Activated naive CD4-positive, alpha-beta T cell treated with Interleukin-2 at 50 U/mL for 16 hours (primary cell): ENCODE measurements at regions not wholly inside any gene's neighbourhood (a gene's known extent, or its start where the extent isn't known, plus 50 kb on each side); places are given as distances from the start of the nearest gene placed in this dataset.
"Not testable (repeated sequence)": the region's sequence is repeated elsewhere in the genome, so short reads cannot be mapped to it uniquely, and the experiment has no call there.

Experiments
- DNase-seq: peaks from one replicate; pipeline ENCODE4 v3.0.0-alpha.2; 2020

DNA sequence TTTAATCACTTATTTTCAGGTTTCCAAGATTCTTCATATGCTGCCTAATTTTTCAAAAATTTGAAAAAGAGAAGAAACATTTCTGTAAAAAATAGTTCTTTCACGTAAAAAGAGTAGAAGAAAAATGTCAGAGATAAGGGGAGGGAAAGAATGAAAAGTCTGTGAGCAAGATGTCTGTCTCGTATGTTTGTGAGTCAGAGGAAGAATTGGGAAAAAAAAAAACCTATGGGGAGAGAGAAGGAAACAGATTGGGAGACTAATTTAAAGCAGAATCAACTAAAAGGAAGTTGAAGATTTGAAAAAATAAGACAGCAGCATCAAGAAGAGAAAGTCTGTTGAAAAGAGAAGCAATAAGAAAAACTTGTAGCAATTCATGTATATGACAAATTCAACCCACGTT is 456.3 kb downstream of the HINT1 start:
- DNase-seq = no peak

DNA sequence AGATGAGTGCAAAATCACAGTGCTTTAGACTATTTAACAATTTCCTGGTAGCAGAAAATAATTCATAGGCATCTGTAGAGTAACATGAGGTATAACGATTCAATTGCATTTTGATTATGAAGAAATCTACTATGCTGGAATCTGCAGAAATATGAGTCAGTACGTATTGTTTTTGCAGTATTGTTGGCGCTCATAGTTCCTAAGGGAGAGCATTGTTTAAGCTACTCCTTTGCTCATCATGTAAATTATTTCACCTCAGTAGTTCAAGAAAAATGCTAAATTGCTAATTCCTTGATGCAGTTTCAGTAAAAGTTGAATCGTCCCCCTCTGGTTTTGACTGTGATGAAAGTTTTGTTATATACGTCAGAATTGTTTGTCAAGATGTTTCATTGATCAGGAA is 458.4 kb downstream of the HINT1 start:
- no peak for DNase-seq

GRCh38 chr5:130705368-130705767 is 459.7 kb downstream of the HINT1 start:
- no peak for DNase-seq

DNA sequence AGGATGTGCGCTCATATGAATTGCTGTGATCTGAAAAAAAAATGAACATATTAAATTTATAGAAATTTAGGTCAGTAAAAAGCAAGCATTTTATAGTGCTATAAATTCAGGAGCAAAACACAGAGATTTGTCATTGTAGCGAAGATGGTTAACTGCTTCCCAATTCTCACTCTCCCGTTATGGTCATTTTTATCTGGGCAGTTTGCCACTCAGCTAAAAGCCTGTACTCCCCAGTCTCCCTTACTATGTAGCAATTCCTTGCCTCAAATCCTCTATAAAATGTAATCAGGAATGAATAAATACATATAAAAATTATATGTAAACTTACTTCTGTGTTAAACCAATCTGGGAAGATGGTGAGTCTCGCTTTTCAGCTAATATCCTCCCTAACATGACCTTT is 471.5 kb downstream of the HINT1 start:
- no peak for DNase-seq

GRCh38 chr5:130692770-130693169 is 472.3 kb downstream of the HINT1 start:
- DNase-seq = no peak

GRCh38 chr5:130689831-130690230 is 475.2 kb downstream of the HINT1 start:
- DNase-seq = no peak

DNA sequence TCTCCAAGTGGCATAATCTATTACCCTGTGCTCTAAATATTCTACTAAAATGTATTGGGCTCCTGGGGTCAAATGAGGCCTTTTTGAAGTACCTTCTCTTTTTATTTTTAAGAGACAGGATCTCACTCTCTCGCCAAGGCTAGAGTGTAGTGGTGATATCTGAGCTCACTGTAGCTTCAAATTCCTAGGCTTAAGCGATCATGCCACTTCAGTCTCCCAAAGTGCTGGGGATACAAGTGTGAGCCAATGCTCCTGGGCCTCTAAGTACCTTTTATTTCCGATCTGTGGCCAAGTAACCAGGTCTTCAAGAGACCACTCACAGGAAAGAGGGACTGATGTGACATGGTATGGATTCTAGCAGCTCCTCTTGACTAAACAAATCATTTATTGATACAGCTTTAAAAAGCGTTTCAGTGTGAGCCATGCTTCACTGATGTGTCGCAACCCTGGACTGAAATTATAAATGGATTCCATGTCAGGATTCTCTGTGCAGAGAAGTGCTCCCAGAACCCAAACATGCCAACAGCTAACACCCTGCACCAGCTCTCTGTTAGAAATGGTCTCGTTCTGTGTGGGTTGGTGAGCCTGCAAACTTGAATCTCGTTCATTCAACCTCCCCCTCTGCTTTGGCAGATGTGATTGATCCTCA is 477.8 kb downstream of the HINT1 start:
- DNase-seq = no peak

- DNase-seq = no peak
Measured at GRCh38 chr5:130678637-130679036, 486.4 kb downstream of the HINT1 start.

GRCh38 chr5:130666462-130666861 is 498.6 kb downstream of the HINT1 start:
- DNase-seq = no peak

- DNase-seq = no peak
Measured at GRCh38 chr5:130652176-130652575, 512.9 kb downstream of the HINT1 start.

DNA sequence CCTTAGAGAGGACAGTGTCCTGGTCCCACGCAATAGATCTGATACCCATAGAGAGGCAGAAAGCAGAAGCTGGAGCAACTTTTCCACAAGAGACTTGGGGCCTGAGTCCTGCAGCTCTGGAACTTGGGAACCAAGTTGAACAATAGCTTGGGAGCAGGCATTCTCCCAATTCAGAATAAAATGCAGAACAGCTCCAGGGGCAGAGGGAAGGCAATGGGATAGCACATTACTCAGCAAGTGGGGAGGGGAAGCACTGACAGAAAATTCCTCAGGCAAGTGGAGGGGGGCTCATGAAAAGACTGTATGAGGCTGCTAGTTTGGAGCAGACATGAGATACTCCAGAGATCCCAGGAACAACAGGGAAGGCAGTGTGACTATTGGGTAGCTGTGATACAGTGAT is 513.6 kb downstream of the HINT1 start:
- DNase-seq = no peak

- DNase-seq = no peak
Measured at GRCh38 chr5:130643321-130643720, 521.7 kb downstream of the HINT1 start.

- DNase-seq = no peak
Measured at GRCh38 chr5:130642461-130642860, 522.6 kb downstream of the HINT1 start.

- DNase-seq = no peak
Measured at GRCh38 chr5:130627145-130627544, 537.9 kb downstream of the HINT1 start.

DNA sequence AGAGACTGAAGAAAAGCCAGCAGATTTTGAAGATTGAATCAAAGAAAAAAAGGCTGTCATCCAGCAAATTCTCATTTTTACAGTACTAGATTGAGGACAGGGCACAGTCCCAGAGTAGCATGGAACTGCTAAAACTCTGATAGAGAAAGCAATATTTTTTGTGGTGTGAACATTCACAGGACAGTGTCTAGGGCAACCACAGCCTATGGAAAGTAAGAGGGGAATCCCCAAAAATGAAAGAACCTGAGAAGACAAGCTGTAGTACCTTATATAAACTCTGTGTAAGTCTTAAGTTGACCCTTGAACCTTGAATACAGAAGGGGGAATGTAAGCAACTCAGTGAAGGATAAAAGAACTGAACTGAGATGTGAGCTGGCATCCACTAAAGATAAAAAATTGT is 540.3 kb downstream of the HINT1 start:
- DNase-seq = no peak

DNA sequence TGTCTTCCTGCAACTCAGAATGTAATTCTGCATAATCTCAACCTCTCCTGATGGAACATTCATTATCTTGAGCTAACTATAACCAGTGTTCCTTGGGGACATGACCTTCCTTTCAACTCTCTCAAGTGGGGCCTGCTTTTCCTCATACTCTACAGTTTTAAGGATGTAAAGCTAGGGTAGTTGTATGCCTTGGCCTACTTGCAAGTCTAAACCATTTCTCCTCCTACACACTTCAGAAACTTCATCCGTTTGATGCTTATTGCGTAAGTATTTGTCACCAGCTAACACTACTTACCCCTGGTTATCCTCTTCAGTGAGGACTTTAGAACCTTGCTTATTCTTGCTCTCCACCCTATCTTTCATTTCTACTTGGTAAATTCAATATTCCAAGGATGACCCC is 548.9 kb downstream of the HINT1 start:
- no peak for DNase-seq

- DNase-seq = no peak
Measured at GRCh38 chr5:130605234-130605633, 559.8 kb downstream of the HINT1 start.

DNA sequence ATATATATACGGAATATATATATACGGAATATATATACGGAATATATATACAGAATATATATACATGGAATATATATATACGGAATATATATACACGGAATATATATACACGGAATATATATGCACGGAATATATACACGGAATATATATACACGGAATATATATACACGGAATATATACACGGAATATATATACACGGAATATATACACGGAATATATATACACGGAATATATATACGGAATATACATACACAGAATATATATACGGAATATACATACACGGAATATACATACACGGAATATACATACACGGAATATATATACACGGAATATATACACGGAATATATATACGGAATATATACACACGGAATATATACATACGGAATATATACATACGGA is 568.4 kb downstream of the HINT1 start:
- not testable (repeated sequence) for DNase-seq

DNA sequence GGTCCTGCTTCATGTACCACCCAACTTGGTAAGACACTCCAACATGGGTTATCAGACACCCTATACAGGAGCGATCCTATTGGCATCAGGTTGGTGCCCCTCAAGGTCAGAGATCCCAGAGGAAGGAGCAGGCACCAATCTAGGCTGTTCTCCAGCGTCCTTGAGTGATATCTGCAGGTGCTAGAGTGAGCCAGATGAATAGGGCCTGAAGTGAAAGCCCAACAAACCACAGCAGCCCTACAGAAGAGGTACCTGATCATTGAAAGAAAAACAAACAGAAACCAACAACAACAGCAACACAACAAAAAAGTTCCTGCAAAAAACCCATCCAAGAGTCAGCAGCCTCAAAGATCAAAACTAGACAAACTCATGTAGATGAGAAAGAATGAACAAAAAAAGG is 584.8 kb downstream of the HINT1 start:
- no peak for DNase-seq

GRCh38 chr5:130578354-130578753 is 586.7 kb downstream of the HINT1 start:
- no peak for DNase-seq

DNA sequence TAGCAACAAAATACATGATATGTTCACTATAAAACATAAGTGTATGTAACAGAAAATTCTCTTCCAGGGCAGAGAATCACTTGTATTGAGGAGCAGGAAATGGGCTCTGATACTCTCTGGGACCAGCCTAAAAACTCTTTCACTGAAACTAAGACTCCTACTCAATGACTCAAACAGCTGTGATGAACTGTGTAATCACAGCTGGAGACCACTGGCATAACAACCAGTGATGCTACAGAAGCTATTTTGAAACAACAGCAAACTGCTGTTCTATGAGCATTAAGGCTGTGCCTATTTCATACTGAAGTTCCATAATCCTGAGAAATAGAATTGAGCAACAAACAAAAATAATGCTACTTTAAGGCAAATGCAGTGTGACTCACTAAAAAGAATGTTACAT is 594.0 kb downstream of the HINT1 start:
- DNase-seq = no peak

- DNase-seq = no peak
Measured at GRCh38 chr5:130568791-130569190, 596.3 kb downstream of the HINT1 start.

DNA sequence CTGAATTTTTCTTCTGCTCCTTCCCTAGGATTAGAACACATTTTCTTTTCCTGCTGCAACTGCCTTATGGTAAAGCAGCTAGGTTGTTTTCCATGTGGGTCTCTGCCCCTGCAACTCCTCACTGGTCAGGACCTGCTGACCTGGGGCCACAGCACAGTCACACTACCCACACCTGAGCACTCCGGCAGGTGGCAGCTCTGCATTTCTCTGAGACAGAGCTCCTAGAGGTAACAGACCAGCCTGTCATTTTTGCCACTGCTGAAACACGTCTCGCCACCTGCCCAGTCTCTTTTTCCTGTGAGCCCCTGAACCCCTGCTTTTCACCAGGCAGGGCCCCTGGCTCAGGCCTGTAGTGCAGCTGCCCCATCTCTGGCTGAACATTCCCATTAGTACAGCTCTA is 609.6 kb downstream of the HINT1 start:
- no peak for DNase-seq

- no peak for DNase-seq
Measured at GRCh38 chr5:130550562-130550928, 614.5 kb downstream of the HINT1 start.

- no peak for DNase-seq
Measured at GRCh38 chr5:130549884-130550561, 615.0 kb downstream of the HINT1 start.
